GM21381 (cell line): ENCODE measurements at regions not wholly inside any gene's neighbourhood (a gene's known extent, or its start where the extent isn't known, plus 50 kb on each side); places are given as distances from the start of the nearest gene placed in this dataset.

Experiments used
- ATAC-seq: cut with Tn5 transposase; IDR thresholded peaks from one replicate; pipeline ENCODE4 v1.9.1; 2021; ENCODE audit warnings: mild to moderate bottlenecking, moderate library complexity; ENCODE audit not compliant: unreplicated experiment

- no peak for ATAC-seq
These were observed 92.6 kb downstream of the FAT3 start for GRCh38 chr11:92317222-92317621.

- no peak for ATAC-seq
These were observed 93.1 kb downstream of the FAT3 start for GRCh38 chr11:92317721-92318120.

GRCh38 chr11:92322225-92322624 lies 97.6 kb downstream of the FAT3 start:
- no peak for ATAC-seq

GRCh38 chr11:92324890-92325289 lies 100.3 kb downstream of the FAT3 start:
- no peak for ATAC-seq

- ATAC-seq = no peak
These were observed 100.8 kb downstream of the FAT3 start for GRCh38 chr11:92325416-92325815.

- ATAC-seq = no peak
These were observed 104.5 kb downstream of the FAT3 start for GRCh38 chr11:92329137-92329536.

GRCh38 chr11:92329646-92330045 lies 105.0 kb downstream of the FAT3 start:
- ATAC-seq = no peak

- no peak for ATAC-seq
These were observed 105.5 kb downstream of the FAT3 start for GRCh38 chr11:92330114-92330513.

GRCh38 chr11:92332986-92333385 lies 108.4 kb downstream of the FAT3 start:
- no peak for ATAC-seq

- no peak for ATAC-seq
These were observed 116.2 kb downstream of the FAT3 start for GRCh38 chr11:92340839-92341238.

- ATAC-seq = no peak
These were observed 117.6 kb downstream of the FAT3 start for GRCh38 chr11:92342034-92342720.

- ATAC-seq = no peak
These were observed 118.3 kb downstream of the FAT3 start for GRCh38 chr11:92342886-92343285.

- no peak for ATAC-seq
These were observed 121.6 kb downstream of the FAT3 start for GRCh38 chr11:92346220-92346619.

GRCh38 chr11:92347454-92347853 lies 122.8 kb downstream of the FAT3 start:
- no peak for ATAC-seq

- ATAC-seq = no peak
These were observed 125.0 kb downstream of the FAT3 start for GRCh38 chr11:92349486-92350156.

GRCh38 chr11:92357344-92357743 lies 132.7 kb downstream of the FAT3 start:
- ATAC-seq = no peak

- no peak for ATAC-seq
These were observed 133.2 kb downstream of the FAT3 start for GRCh38 chr11:92357841-92358240.

GRCh38 chr11:92361551-92361950 lies 136.9 kb downstream of the FAT3 start:
- ATAC-seq = no peak

GRCh38 chr11:92362989-92363388 lies 138.4 kb downstream of the FAT3 start:
- no peak for ATAC-seq

GRCh38 chr11:92364177-92364576 lies 139.6 kb downstream of the FAT3 start:
- no peak for ATAC-seq

- ATAC-seq = no peak
These were observed 151.6 kb downstream of the FAT3 start for GRCh38 chr11:92376146-92376599.

- no peak for ATAC-seq
These were observed 152.1 kb downstream of the FAT3 start for GRCh38 chr11:92376680-92377079.

GRCh38 chr11:92380882-92381281 lies 156.3 kb downstream of the FAT3 start:
- ATAC-seq = no peak
